Midbrain (tissue), 1 donor: ENCODE measurements at regions not wholly inside any gene's neighbourhood (a gene's known extent, or its start where the extent isn't known, plus 50 kb on each side); places are given as distances from the start of the nearest gene placed in this dataset.

Experiments used
- DNase-seq: peaks from one replicate; lab custom pipeline; 2025; lab: John Stamatoyannopoulos, UW

GRCh38 chr18:40447820-40448219, 1507.2 kb upstream of the PIK3C3 start:
- DNase-seq: no peak

GRCh38 chr18:40440088-40440487, 1514.9 kb upstream of the PIK3C3 start:
- DNase-seq: no peak

GRCh38 chr18:40437517-40437916, 1517.5 kb upstream of the PIK3C3 start:
- DNase-seq: no peak

- DNase-seq: no peak
These were observed 1523.7 kb upstream of the PIK3C3 start for GRCh38 chr18:40431071-40431985.

- DNase-seq: no peak
These were observed 1531.7 kb upstream of the PIK3C3 start for GRCh38 chr18:40423291-40423690.

- DNase-seq: no peak
These were observed 1534.4 kb upstream of the PIK3C3 start for GRCh38 chr18:40420675-40421074.

GRCh38 chr18:40417501-40417900, 1537.5 kb upstream of the PIK3C3 start:
- no peak for DNase-seq

- DNase-seq: no peak
These were observed 1539.2 kb upstream of the PIK3C3 start for GRCh38 chr18:40415821-40416220.

- no peak for DNase-seq
These were observed 1539.8 kb upstream of the PIK3C3 start for GRCh38 chr18:40415176-40415791.

GRCh38 chr18:40414155-40414754, 1540.8 kb upstream of the PIK3C3 start:
- DNase-seq: no peak

- peak; percentile 65 for DNase-seq
These were observed 1541.9 kb upstream of the PIK3C3 start for GRCh38 chr18:40413160-40413559.

GRCh38 chr18:40412410-40412809, 1542.6 kb upstream of the PIK3C3 start:
- no peak for DNase-seq

- no peak for DNase-seq
These were observed 1547.1 kb upstream of the PIK3C3 start for GRCh38 chr18:40407909-40408308.

GRCh38 chr18:40404284-40404683, 1550.8 kb upstream of the PIK3C3 start:
- no peak for DNase-seq

- no peak for DNase-seq
These were observed 1553.0 kb upstream of the PIK3C3 start for GRCh38 chr18:40402052-40402451.

GRCh38 chr18:40388121-40388520, 1566.9 kb upstream of the PIK3C3 start:
- no peak for DNase-seq

- no peak for DNase-seq
These were observed 1567.8 kb upstream of the PIK3C3 start for GRCh38 chr18:40387130-40387787.

- no peak for DNase-seq
These were observed 1572.8 kb upstream of the PIK3C3 start for GRCh38 chr18:40382197-40382596.

GRCh38 chr18:40380686-40381439, 1574.2 kb upstream of the PIK3C3 start:
- DNase-seq: no peak

GRCh38 chr18:40375837-40376236, 1579.2 kb upstream of the PIK3C3 start:
- no peak for DNase-seq

- DNase-seq: no peak
These were observed 1583.4 kb upstream of the PIK3C3 start for GRCh38 chr18:40371673-40372072.

GRCh38 chr18:40367576-40367975, 1587.5 kb upstream of the PIK3C3 start:
- no peak for DNase-seq
